ENCODE measurements at regions not wholly inside any gene's neighbourhood (a gene's known extent, or its start where the extent isn't known, plus 50 kb on each side); places are given as distances from the start of the nearest gene placed in this dataset.

GRCh38 chr10:33494694-33495265 is 160.3 kb upstream of the NRP1 start:
- no peaks in the 10 kb centered on the region for H3K9me3 ChIP-seq (ENCODE audit: control insufficient read depth, insufficient read depth, low read depth, low read length)
- DNase-seq (ENCODE audit: low read depth in 2 of 2), result no peak
- no peaks in the 10 kb centered on the region for H3K79me2 ChIP-seq (ENCODE audit: control insufficient read depth, insufficient read depth, low read length)
- no peak overlapping the region for H3K4me3 ChIP-seq (replicated peaks in 1 of 4; ENCODE audit: control extremely low read depth in 1 of 4, insufficient read depth in 1 of 4, low read depth in 3 of 4, low read length in 4 of 4)
- TF ChIP-seq EZH2 (IDR thresholded peaks at IDR 0.05; ENCODE audit: low read length, missing control alignments), result no peak
- no peak for TF ChIP-seq CTCF (conservative IDR thresholded peaks at IDR 0.05 in 1 of 2, IDR thresholded peaks at IDR 0.05 in 1 of 2; ENCODE audit: low read depth in 1 of 2, low read length in 2 of 2)
- no peak overlapping the region for H2AFZ ChIP-seq (ENCODE audit: low read length)
- no peak overlapping the region for H3K4me2 ChIP-seq (ENCODE audit: extremely low read depth, insufficient read depth, low read length)
- no peaks in the 10 kb centered on the region for H3K36me3 ChIP-seq (ENCODE audit: control insufficient read depth, insufficient read depth, low read length)
- no peaks in the 10 kb centered on the region for H3K27me3 ChIP-seq (ENCODE audit: control insufficient read depth, insufficient read depth, low read length)
- no peak overlapping the region for H3K27ac ChIP-seq (ENCODE audit: insufficient read depth, low read length)
- no peaks in the 10 kb centered on the region for H3K4me1 ChIP-seq (ENCODE audit: control insufficient read depth, extremely low read depth, insufficient read depth, low read length)
- no peaks in the 10 kb centered on the region for H4K20me1 ChIP-seq (ENCODE audit: control insufficient read depth, extremely low read depth, insufficient read depth, low read length)
- H3K9ac ChIP-seq (ENCODE audit: insufficient read depth, low read length), result no peak overlapping the region

GRCh38 chr10:33493978-33494377 is 159.5 kb upstream of the NRP1 start:
- Histone ChIP-seq H3K36me3 (ENCODE audit: control insufficient read depth, insufficient read depth, low read length) (no peaks in the 10 kb centered on the region), H3K9me3 (ENCODE audit: control insufficient read depth, insufficient read depth, low read depth, low read length) (no peaks in the 10 kb centered on the region), H3K9ac (ENCODE audit: insufficient read depth, low read length) (no peak overlapping the region), H3K27ac (ENCODE audit: insufficient read depth, low read length) (no peak overlapping the region), H2AFZ (ENCODE audit: low read length) (no peak overlapping the region), H3K4me1 (ENCODE audit: control insufficient read depth, extremely low read depth, insufficient read depth, low read length) (no peaks in the 10 kb centered on the region), H3K27me3 (ENCODE audit: control insufficient read depth, insufficient read depth, low read length) (no peaks in the 10 kb centered on the region), H3K4me3 (replicated peaks in 1 of 4; ENCODE audit: control extremely low read depth in 1 of 4, insufficient read depth in 1 of 4, low read depth in 3 of 4, low read length in 4 of 4) (no peak overlapping the region), H3K4me2 (ENCODE audit: extremely low read depth, insufficient read depth, low read length) (no peak overlapping the region), H4K20me1 (ENCODE audit: control insufficient read depth, extremely low read depth, insufficient read depth, low read length) (no peaks in the 10 kb centered on the region), H3K79me2 (ENCODE audit: control insufficient read depth, insufficient read depth, low read length) (no peaks in the 10 kb centered on the region)
- no peak for TF ChIP-seq CTCF (conservative IDR thresholded peaks at IDR 0.05 in 1 of 2, IDR thresholded peaks at IDR 0.05 in 1 of 2; ENCODE audit: low read depth in 1 of 2, low read length in 2 of 2)
- TF ChIP-seq EZH2 (IDR thresholded peaks at IDR 0.05; ENCODE audit: low read length, missing control alignments), result no peak
- DNase-seq (ENCODE audit: low read depth in 2 of 2), result no peak

- no peak overlapping the region for H3K4me2 ChIP-seq (ENCODE audit: extremely low read depth, insufficient read depth, low read length)
- no peak overlapping the region for H3K9ac ChIP-seq (ENCODE audit: insufficient read depth, low read length)
- no peak overlapping the region for H3K4me3 ChIP-seq (replicated peaks in 1 of 4; ENCODE audit: control extremely low read depth in 1 of 4, insufficient read depth in 1 of 4, low read depth in 3 of 4, low read length in 4 of 4)
- no peaks in the 10 kb centered on the region for H3K27me3 ChIP-seq (ENCODE audit: control insufficient read depth, insufficient read depth, low read length)
- H3K9me3 ChIP-seq (ENCODE audit: control insufficient read depth, insufficient read depth, low read depth, low read length), result no peaks in the 10 kb centered on the region
- no peak overlapping the region for H3K27ac ChIP-seq (ENCODE audit: insufficient read depth, low read length)
- H3K4me1 ChIP-seq (ENCODE audit: control insufficient read depth, extremely low read depth, insufficient read depth, low read length), result no peaks in the 10 kb centered on the region
- H3K79me2 ChIP-seq (ENCODE audit: control insufficient read depth, insufficient read depth, low read length), result no peaks in the 10 kb centered on the region
- no peaks in the 10 kb centered on the region for H3K36me3 ChIP-seq (ENCODE audit: control insufficient read depth, insufficient read depth, low read length)
- no peak overlapping the region for H2AFZ ChIP-seq (ENCODE audit: low read length)
- DNase-seq (ENCODE audit: low read depth in 2 of 2), result no peak
- H4K20me1 ChIP-seq (ENCODE audit: control insufficient read depth, extremely low read depth, insufficient read depth, low read length), result no peaks in the 10 kb centered on the region
- TF ChIP-seq EZH2 (IDR thresholded peaks at IDR 0.05; ENCODE audit: low read length, missing control alignments) (no peak), CTCF (conservative IDR thresholded peaks at IDR 0.05 in 1 of 2, IDR thresholded peaks at IDR 0.05 in 1 of 2; ENCODE audit: low read depth in 1 of 2, low read length in 2 of 2) (no peak)
These were observed 159.0 kb upstream of the NRP1 start for GRCh38 chr10:33493497-33493896.
